ENCODE measurements at regions not wholly inside any gene's neighbourhood (a gene's known extent, or its start where the extent isn't known, plus 50 kb on each side); places are given as distances from the start of the nearest gene placed in this dataset.
"Not testable (repeated sequence)": the region's sequence is repeated elsewhere in the genome, so short reads cannot be mapped to it uniquely, and the experiment has no call there.

DNA sequence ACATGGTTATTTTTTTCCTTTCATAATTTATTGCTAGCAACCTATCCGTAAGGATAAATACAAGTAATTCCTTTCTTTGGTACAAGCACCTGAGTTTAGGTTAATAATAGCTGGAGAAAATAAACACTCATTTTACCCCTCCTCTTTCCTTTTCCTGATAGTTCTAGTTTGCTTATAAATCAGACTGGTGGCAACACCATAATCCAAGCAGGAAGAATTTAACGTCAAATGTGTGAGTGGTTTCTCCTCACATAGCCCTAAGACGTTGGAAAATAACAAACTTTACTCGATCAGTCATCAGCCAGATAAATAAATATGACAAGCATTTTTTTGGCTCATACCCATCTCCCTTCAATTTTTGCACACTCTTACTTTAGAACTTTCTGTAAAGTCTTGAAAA lies 190.3 kb upstream of the FAM241A start:
- intact Hi-C loops (cut with DNase I): no loop called here
- TF ChIP-seq, protein P1, sequence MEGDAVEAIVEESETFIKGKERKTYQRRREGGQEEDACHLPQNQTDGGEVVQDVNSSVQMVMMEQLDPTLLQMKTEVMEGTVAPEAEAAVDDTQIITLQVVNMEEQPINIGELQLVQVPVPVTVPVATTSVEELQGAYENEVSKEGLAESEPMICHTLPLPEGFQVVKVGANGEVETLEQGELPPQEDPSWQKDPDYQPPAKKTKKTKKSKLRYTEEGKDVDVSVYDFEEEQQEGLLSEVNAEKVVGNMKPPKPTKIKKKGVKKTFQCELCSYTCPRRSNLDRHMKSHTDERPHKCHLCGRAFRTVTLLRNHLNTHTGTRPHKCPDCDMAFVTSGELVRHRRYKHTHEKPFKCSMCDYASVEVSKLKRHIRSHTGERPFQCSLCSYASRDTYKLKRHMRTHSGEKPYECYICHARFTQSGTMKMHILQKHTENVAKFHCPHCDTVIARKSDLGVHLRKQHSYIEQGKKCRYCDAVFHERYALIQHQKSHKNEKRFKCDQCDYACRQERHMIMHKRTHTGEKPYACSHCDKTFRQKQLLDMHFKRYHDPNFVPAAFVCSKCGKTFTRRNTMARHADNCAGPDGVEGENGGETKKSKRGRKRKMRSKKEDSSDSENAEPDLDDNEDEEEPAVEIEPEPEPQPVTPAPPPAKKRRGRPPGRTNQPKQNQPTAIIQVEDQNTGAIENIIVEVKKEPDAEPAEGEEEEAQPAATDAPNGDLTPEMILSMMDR (IDR thresholded peaks at IDR 0.05): no peak
- Histone ChIP-seq H3K36me3 (no peaks in the 10 kb centered on the region), H3K9me3 (no peaks in the 10 kb centered on the region), H3K4me1 (no peaks in the 10 kb centered on the region), H3K27me3 (no peaks in the 10 kb centered on the region), H3K27ac (no peak overlapping the region), H3K4me3 (no peak overlapping the region)
- DNase-seq (ENCODE audit: low spot score in 2 of 2): no peak

DNA sequence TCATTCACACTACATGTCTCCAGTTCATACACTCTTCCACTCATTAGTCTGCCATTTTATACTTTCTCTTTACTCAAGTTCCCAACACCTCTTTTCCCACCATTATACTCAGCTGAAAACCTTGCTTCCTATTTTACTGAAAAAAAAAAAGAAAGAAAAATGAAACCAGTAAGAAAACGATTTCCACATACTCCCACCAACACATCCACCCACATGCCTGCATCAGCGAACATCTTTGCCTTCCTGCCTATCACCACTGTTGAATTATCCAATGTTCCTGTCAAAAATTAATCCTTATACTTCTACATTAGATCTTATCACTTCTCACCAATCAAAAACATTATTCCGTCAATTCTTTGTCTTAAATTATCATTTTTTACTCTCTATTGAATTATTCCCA lies 188.1 kb upstream of the FAM241A start:
- Histone ChIP-seq H3K9me3 (no peaks in the 10 kb centered on the region), H3K27me3 (no peaks in the 10 kb centered on the region), H3K4me1 (no peaks in the 10 kb centered on the region), H3K36me3 (no peaks in the 10 kb centered on the region), H3K27ac (no peak overlapping the region), H3K4me3 (no peak overlapping the region)
- intact Hi-C loops (cut with DNase I): no loop called here
- TF ChIP-seq, protein P1 (IDR thresholded peaks at IDR 0.05): no peak
- no peak for DNase-seq (ENCODE audit: low spot score in 2 of 2)

DNA sequence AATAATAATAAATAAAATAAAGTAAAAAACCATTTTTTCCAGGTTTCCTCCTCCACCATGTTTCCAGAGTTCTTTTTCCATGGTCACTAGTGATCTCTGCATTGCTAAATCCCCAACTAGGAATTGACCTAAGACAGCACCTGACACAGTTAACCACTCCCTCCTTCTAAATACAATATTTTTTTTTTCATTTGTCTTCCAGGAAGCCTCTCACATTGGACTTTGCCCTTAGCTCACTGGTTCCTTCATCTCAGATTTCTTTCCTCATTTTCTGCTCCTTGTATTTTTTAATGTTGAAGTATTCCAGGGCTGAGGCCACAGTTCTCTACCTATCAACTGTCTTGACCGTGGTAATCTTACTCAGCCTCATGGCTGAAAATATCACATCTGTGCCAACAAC lies 187.3 kb upstream of the FAM241A start:
- no peak for DNase-seq (ENCODE audit: low spot score in 2 of 2)
- H3K9me3 ChIP-seq: no peaks in the 10 kb centered on the region
- TF ChIP-seq, protein P1 (IDR thresholded peaks at IDR 0.05): no peak
- no peak overlapping the region for H3K27ac ChIP-seq
- H3K27me3 ChIP-seq: no peaks in the 10 kb centered on the region
- intact Hi-C loops (cut with DNase I): no loop called here
- no peaks in the 10 kb centered on the region for H3K4me1 ChIP-seq
- H3K36me3 ChIP-seq: no peaks in the 10 kb centered on the region
- no peak overlapping the region for H3K4me3 ChIP-seq

DNA sequence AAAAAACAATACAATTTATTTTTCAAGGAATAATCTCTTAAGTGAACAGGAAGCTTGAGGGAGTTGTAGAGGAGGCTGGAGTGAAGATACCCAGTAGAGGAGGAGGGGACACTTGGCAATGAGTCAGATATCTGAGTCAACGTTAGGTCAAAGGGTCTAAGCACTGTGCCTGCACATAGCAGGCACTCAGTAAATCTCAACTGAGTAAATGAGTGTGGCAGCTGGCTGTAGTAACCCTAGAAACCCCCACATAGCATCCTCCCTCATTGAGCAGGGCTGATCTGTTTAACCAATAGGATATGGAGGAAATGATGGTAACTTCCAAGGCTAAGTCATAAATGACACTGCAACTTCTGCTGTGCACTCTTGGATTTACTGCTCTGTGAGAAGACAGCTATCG lies 186.0 kb upstream of the FAM241A start:
- Histone ChIP-seq H3K27me3 (no peaks in the 10 kb centered on the region), H3K4me1 (no peaks in the 10 kb centered on the region), H3K27ac (no peak overlapping the region), H3K36me3 (no peaks in the 10 kb centered on the region), H3K4me3 (no peak overlapping the region), H3K9me3 (no peaks in the 10 kb centered on the region)
- intact Hi-C loops (cut with DNase I): no loop called here
- TF ChIP-seq, protein P1 (IDR thresholded peaks at IDR 0.05): no peak
- DNase-seq (ENCODE audit: low spot score in 2 of 2): no peak

DNA sequence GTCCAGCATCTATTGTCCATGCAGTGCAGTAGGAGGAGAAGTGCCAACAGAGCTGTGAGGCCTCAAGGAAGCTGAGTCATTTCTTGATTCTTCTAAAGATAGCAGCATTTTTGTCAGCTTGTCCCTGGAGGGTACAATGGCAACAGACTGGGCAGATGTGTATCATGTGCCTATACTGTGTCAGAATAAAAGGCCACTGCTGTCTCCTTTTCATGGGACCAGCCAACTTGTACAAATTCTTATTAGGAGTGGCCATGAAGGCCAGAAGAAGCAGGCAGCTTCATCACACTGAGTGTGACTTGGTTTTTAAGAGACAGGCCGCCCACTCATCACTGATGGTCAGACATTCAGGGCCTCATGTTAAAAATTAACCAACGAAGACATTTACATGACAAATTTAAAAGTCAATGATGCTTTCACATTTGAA lies 185.0 kb upstream of the FAM241A start:
- Histone ChIP-seq H3K9me3 (no peaks in the 10 kb centered on the region), H3K36me3 (no peaks in the 10 kb centered on the region), H3K4me3 (no peak overlapping the region), H3K27me3 (no peaks in the 10 kb centered on the region), H3K4me1 (no peaks in the 10 kb centered on the region), H3K27ac (no peak overlapping the region)
- intact Hi-C loops (cut with DNase I): no loop called here
- no peak for DNase-seq (ENCODE audit: low spot score in 2 of 2)
- TF ChIP-seq, protein P1 (IDR thresholded peaks at IDR 0.05): no peak

DNA sequence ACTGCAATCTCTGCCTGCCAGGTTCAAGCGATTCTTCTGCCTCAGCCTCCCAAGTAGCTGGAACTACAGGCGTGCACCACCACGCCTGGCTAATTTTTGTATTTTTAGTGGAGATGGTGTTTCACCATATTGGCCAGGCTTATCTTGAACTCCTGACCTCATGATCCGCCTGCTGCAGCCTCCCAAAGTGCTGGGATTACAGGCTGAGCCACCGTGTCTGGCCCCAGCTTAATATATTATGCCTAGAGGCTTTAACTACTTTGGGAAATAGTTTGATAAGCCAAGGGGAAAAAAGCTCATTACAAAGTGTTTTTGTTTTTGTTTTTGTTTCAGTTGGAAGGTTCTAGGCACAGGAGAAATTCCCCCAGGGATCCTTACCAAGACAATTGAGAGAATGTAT lies 184.2 kb upstream of the FAM241A start:
- H3K36me3 ChIP-seq; H3K4me1 ChIP-seq; H3K27me3 ChIP-seq; DNase-seq (ENCODE audit: low spot score in 2 of 2); H3K4me3 ChIP-seq; intact Hi-C loops (cut with DNase I); H3K9me3 ChIP-seq; H3K27ac ChIP-seq: not testable (repeated sequence)
